ENCODE measurements at regions not wholly inside any gene's neighbourhood (a gene's known extent, or its start where the extent isn't known, plus 50 kb on each side); places are given as distances from the start of the nearest gene placed in this dataset.

- H3K27ac ChIP-seq, result no peak overlapping the region
- H3K79me2 ChIP-seq, result no peaks in the 10 kb centered on the region
- no peak overlapping the region for H2AFZ ChIP-seq
- H3K27me3 ChIP-seq (ENCODE audit: control insufficient read depth, insufficient read depth, low read length), result no peaks in the 10 kb centered on the region
- H3K4me1 ChIP-seq, result no peaks in the 10 kb centered on the region
- TF ChIP-seq CTCF (IDR thresholded peaks at IDR 0.05), result no peak
- H3K9me3 ChIP-seq (ENCODE audit: control insufficient read depth, low read length), result no peaks in the 10 kb centered on the region
- H3K36me3 ChIP-seq (ENCODE audit: control insufficient read depth, insufficient read depth, low read length), result no peaks in the 10 kb centered on the region
- H3K9ac ChIP-seq, result no peak overlapping the region
- no peak overlapping the region for H3K4me3 ChIP-seq (ENCODE audit: low read depth, low read length)
- H3K4me2 ChIP-seq (ENCODE audit: low read length), result no peak overlapping the region
Measured at GRCh38 chr1:229875086-229875485, 192.0 kb upstream of the GALNT2 start.

GRCh38 chr1:229879746-229880145, 187.3 kb upstream of the GALNT2 start:
- no peak overlapping the region for H3K27ac ChIP-seq
- no peaks in the 10 kb centered on the region for H3K27me3 ChIP-seq (ENCODE audit: control insufficient read depth, insufficient read depth, low read length)
- H3K4me2 ChIP-seq (ENCODE audit: low read length), result no peak overlapping the region
- H3K36me3 ChIP-seq (ENCODE audit: control insufficient read depth, insufficient read depth, low read length), result no peaks in the 10 kb centered on the region
- no peak overlapping the region for H3K4me3 ChIP-seq (ENCODE audit: low read depth, low read length)
- H3K79me2 ChIP-seq, result no peaks in the 10 kb centered on the region
- no peak overlapping the region for H3K9ac ChIP-seq
- no peak overlapping the region for H2AFZ ChIP-seq
- H3K9me3 ChIP-seq (ENCODE audit: control insufficient read depth, low read length), result no peaks in the 10 kb centered on the region
- H3K4me1 ChIP-seq, result no peaks in the 10 kb centered on the region
- no peak for TF ChIP-seq CTCF (IDR thresholded peaks at IDR 0.05)

- Histone ChIP-seq H3K4me3 (ENCODE audit: low read depth, low read length) (no peak overlapping the region), H3K9me3 (ENCODE audit: control insufficient read depth, low read length) (no peaks in the 10 kb centered on the region), H3K79me2 (no peaks in the 10 kb centered on the region), H3K27me3 (ENCODE audit: control insufficient read depth, insufficient read depth, low read length) (no peaks in the 10 kb centered on the region), H3K36me3 (ENCODE audit: control insufficient read depth, insufficient read depth, low read length) (no peaks in the 10 kb centered on the region), H3K4me1 (no peaks in the 10 kb centered on the region), H3K9ac (no peak overlapping the region), H3K27ac (no peak overlapping the region), H2AFZ (no peak overlapping the region), H3K4me2 (ENCODE audit: low read length) (no peak overlapping the region)
- TF ChIP-seq CTCF (IDR thresholded peaks at IDR 0.05), result no peak
Measured at GRCh38 chr1:229880271-229881170, 186.5 kb upstream of the GALNT2 start.

DNA sequence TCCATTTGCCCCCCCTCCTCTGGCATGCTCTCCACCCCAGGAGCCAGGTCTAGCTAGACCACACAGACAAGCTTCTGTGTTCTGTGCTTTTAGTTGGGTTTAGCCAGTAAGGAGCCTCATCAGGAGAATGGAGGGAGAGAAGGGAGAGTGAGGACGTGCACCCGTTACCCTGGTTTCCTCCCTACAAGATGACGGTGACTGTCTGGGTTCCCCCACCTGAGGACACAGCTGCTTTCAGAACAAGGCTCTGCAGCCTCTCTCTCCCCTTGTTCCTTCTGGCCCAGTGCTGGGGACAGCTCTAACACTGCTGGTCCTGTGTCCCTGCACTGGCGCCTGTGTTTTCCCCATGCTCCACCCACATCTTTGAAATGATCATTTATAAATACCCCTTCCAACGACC, 184.4 kb upstream of the GALNT2 start:
- TF ChIP-seq CTCF (IDR thresholded peaks at IDR 0.05), result no peak
- no peaks in the 10 kb centered on the region for H3K4me1 ChIP-seq

More for the DNA sequence above, 184.4 kb upstream of the GALNT2 start:
- H3K27ac ChIP-seq, result no peak overlapping the region
- no peaks in the 10 kb centered on the region for H3K27me3 ChIP-seq (ENCODE audit: control insufficient read depth, insufficient read depth, low read length)
- H3K36me3 ChIP-seq (ENCODE audit: control insufficient read depth, insufficient read depth, low read length), result no peaks in the 10 kb centered on the region
- H3K79me2 ChIP-seq, result no peaks in the 10 kb centered on the region
- no peak overlapping the region for H3K9ac ChIP-seq
- no peak overlapping the region for H2AFZ ChIP-seq
- no peak overlapping the region for H3K4me3 ChIP-seq (ENCODE audit: low read depth, low read length)
- H3K9me3 ChIP-seq (ENCODE audit: control insufficient read depth, low read length), result no peaks in the 10 kb centered on the region
- H3K4me2 ChIP-seq (ENCODE audit: low read length), result no peak overlapping the region

Data from parathyroid adenoma (tissue), 2 donors.